H7 (cell line): ENCODE measurements at regions not wholly inside any gene's neighbourhood (a gene's known extent, or its start where the extent isn't known, plus 50 kb on each side); places are given as distances from the start of the nearest gene placed in this dataset.

Experiments used
- DNase-seq: peaks from one replicate; pipeline ENCODE4 v3.0.0; 2012
- H3K27me3 ChIP-seq: 2 replicates; pipeline ENCODE4 v1.6.0; 2011; ENCODE audit warnings: mild to moderate bottlenecking, low read length; ENCODE audit not compliant: control insufficient read depth, insufficient read depth
- H3K36me3 ChIP-seq: replicated peaks from 2 replicates; pipeline ENCODE4 v1.5.1; 2011; ENCODE audit warnings: low read length; ENCODE audit not compliant: control insufficient read depth, insufficient read depth
- H3K4me3 ChIP-seq: 2 replicates; pipeline ENCODE4 v1.5.1; 2011; ENCODE audit warnings: low read depth, mild to moderate bottlenecking, control low read depth, low read length, moderate library complexity; ENCODE audit not compliant: insufficient read depth

GRCh38 chr6:40108736-40109135, 174.5 kb upstream of the MOCS1 start:
- H3K4me3 ChIP-seq, result no peak overlapping the region

GRCh38 chr6:40106840-40107239, 172.6 kb upstream of the MOCS1 start:
- Histone ChIP-seq H3K36me3 (no peaks in the 10 kb centered on the region), H3K27me3 (no peaks in the 10 kb centered on the region), H3K4me3 (no peak overlapping the region)
- DNase-seq, result no peak

More at GRCh38 chr6:40108736-40109135, 174.5 kb upstream of the MOCS1 start:
- DNase-seq, result no peak
- no peaks in the 10 kb centered on the region; the same call in 1 of the 2 replicates for H3K27me3 ChIP-seq
- H3K36me3 ChIP-seq, result no peaks in the 10 kb centered on the region

- DNase-seq, result no peak
- Histone ChIP-seq H3K4me3 (no peak overlapping the region), H3K27me3 (no peaks in the 10 kb centered on the region), H3K36me3 (no peaks in the 10 kb centered on the region)
Measured at GRCh38 chr6:40098774-40099173, 164.5 kb upstream of the MOCS1 start.

- H3K4me3 ChIP-seq, result no peak overlapping the region
- no peaks in the 10 kb centered on the region for H3K27me3 ChIP-seq
- DNase-seq, result no peak
- H3K36me3 ChIP-seq, result no peaks in the 10 kb centered on the region
Measured at GRCh38 chr6:40097590-40097989, 163.3 kb upstream of the MOCS1 start.

- DNase-seq, result no peak
- Histone ChIP-seq H3K4me3 (no peak overlapping the region), H3K27me3 (no peaks in the 10 kb centered on the region), H3K36me3 (no peaks in the 10 kb centered on the region)
Measured at GRCh38 chr6:40083141-40083920, 149.1 kb upstream of the MOCS1 start.

GRCh38 chr6:40082278-40083043, 148.2 kb upstream of the MOCS1 start:
- no peaks in the 10 kb centered on the region for H3K36me3 ChIP-seq
- no peak for DNase-seq
- H3K4me3 ChIP-seq, result no peak overlapping the region
- no peaks in the 10 kb centered on the region for H3K27me3 ChIP-seq

- Histone ChIP-seq H3K36me3 (no peaks in the 10 kb centered on the region), H3K4me3 (no peak overlapping the region), H3K27me3 (no peaks in the 10 kb centered on the region)
- DNase-seq, result no peak
Measured at GRCh38 chr6:40077736-40078135, 143.5 kb upstream of the MOCS1 start.

- Histone ChIP-seq H3K27me3 (no peaks in the 10 kb centered on the region), H3K4me3 (no peak overlapping the region), H3K36me3 (no peaks in the 10 kb centered on the region)
- no peak for DNase-seq
Measured at GRCh38 chr6:40077315-40077714, 143.1 kb upstream of the MOCS1 start.

GRCh38 chr6:40075056-40075590, 140.9 kb upstream of the MOCS1 start:
- H3K36me3 ChIP-seq, result no peaks in the 10 kb centered on the region
- no peak overlapping the region for H3K4me3 ChIP-seq
- no peaks in the 10 kb centered on the region for H3K27me3 ChIP-seq
- no peak for DNase-seq

GRCh38 chr6:40074306-40075055, 140.2 kb upstream of the MOCS1 start:
- no peak overlapping the region for H3K4me3 ChIP-seq
- no peaks in the 10 kb centered on the region for H3K36me3 ChIP-seq
- DNase-seq, result no peak
- H3K27me3 ChIP-seq, result no peaks in the 10 kb centered on the region

- Histone ChIP-seq H3K36me3 (no peaks in the 10 kb centered on the region), H3K27me3 (no peaks in the 10 kb centered on the region), H3K4me3 (no peak overlapping the region)
- no peak for DNase-seq
Measured at GRCh38 chr6:40066372-40066771, 132.1 kb upstream of the MOCS1 start.

GRCh38 chr6:40056865-40057264, 122.6 kb upstream of the MOCS1 start:
- no peak for DNase-seq
- Histone ChIP-seq H3K4me3 (no peak overlapping the region), H3K27me3 (no peaks in the 10 kb centered on the region), H3K36me3 (no peaks in the 10 kb centered on the region)

- H3K27me3 ChIP-seq, result no peaks in the 10 kb centered on the region
- no peak for DNase-seq
- no peaks in the 10 kb centered on the region for H3K36me3 ChIP-seq
- H3K4me3 ChIP-seq, result no peak overlapping the region
Measured at GRCh38 chr6:40054602-40055001, 120.3 kb upstream of the MOCS1 start.

- no peaks in the 10 kb centered on the region for H3K36me3 ChIP-seq
- H3K27me3 ChIP-seq, result no peaks in the 10 kb centered on the region
- no peak overlapping the region for H3K4me3 ChIP-seq
- no peak for DNase-seq
Measured at GRCh38 chr6:40054186-40054585, 119.9 kb upstream of the MOCS1 start.
